ENCODE measurements at regions not wholly inside any gene's neighbourhood (a gene's known extent, or its start where the extent isn't known, plus 50 kb on each side); places are given as distances from the start of the nearest gene placed in this dataset.

GRCh38 chr12:37545759-37546158 is 770.8 kb upstream of the ALG10B start:
- Histone ChIP-seq H2AFZ (ENCODE audit: control insufficient read depth, low read depth, low read length) (no peak overlapping the region), H3K9ac (ENCODE audit: control insufficient read depth, insufficient read depth, low read length) (no peak overlapping the region), H3K36me3 (ENCODE audit: control insufficient read depth in 2 of 2, insufficient read depth in 2 of 2, low read length in 1 of 2) (no peaks in the 10 kb centered on the region), H3K4me1 (ENCODE audit: control insufficient read depth, insufficient read depth, low read length) (no peaks in the 10 kb centered on the region), H4K20me1 (ENCODE audit: control insufficient read depth, insufficient read depth) (no peaks in the 10 kb centered on the region), H3K4me2 (ENCODE audit: control insufficient read depth, insufficient read depth) (no peak overlapping the region), H3K27me3 (replicated peaks in 1 of 2; ENCODE audit: control insufficient read depth in 2 of 2, insufficient read depth in 2 of 2, low read length in 1 of 2) (no peaks in the 10 kb centered on the region), H3K4me3 (no peak overlapping the region), H3K79me2 (ENCODE audit: control insufficient read depth, insufficient read depth, low read length) (no peaks in the 10 kb centered on the region), H3K9me3 (replicated peaks; ENCODE audit: control insufficient read depth, insufficient read depth, low read length) (peaks cover 3% of the 10 kb centered on the region; the same call in 1 of the 3 replicates), H3K27ac (ENCODE audit: control insufficient read depth, insufficient read depth) (no peak overlapping the region)
- FAIRE-seq, result no peak
- ChIA-PET CTCF (no interaction called here), POLR2A (no interaction called here), RAD21 (ENCODE audit: unreplicated experiment) (no interaction called here), SMC1A (ENCODE audit: uncharacterized antibody, unreplicated experiment) (no interaction called here)
- ATAC-seq, result no peak
- in situ Hi-C loops (cut with MboI) (no loop called here), intact Hi-C loops (cut with micrococcal nuclease; ENCODE audit: unreplicated experiment) (no loop called here)
- 21% methylated on average over 7 of the region's 9 CpGs for WGBS (ENCODE audit: insufficient coverage, insufficient replicate concordance, low lambda C conversion rate, missing lambda C conversion rate)
- DNase-seq (ENCODE audit: low read depth, low spot score), result no peak
- no peak for TF ChIP-seq POLR2A (IDR thresholded peaks at IDR 0.05; ENCODE audit: low read depth, low read length)
- TF ChIP-seq ZBTB4 (CRISPR knock-in tag; IDR thresholded peaks at IDR 0.05), result no peak
- TF ChIP-seq KDM1A (IDR thresholded peaks at IDR 0.05; ENCODE audit: borderline replicate concordance), result no peak
- no peak for TF ChIP-seq NKRF (conservative IDR thresholded peaks at IDR 0.05)
- no peak for TF ChIP-seq ZNF384 (IDR thresholded peaks at IDR 0.05; ENCODE audit: borderline replicate concordance, low read depth, low read length)
- TF ChIP-seq TCF3 (IDR thresholded peaks at IDR 0.05; ENCODE audit: borderline replicate concordance, insufficient read depth, low read depth, low read length), result no peak
- no peak for TF ChIP-seq CHD1 (IDR thresholded peaks at IDR 0.05; ENCODE audit: low read depth, low read length)
- TF ChIP-seq PAX5 (IDR thresholded peaks at IDR 0.05; ENCODE audit: borderline replicate concordance, low read depth, low read length), result no peak
- TF ChIP-seq CUX1 (IDR thresholded peaks at IDR 0.05; ENCODE audit: insufficient replicate concordance, low read depth, low read length), result no peak
- no peak for TF ChIP-seq RUNX3 (IDR thresholded peaks at IDR 0.05; ENCODE audit: low read length)
- no peak for TF ChIP-seq PML (IDR thresholded peaks at IDR 0.05; ENCODE audit: low read length)
- no peak for TF ChIP-seq YY1 (IDR thresholded peaks at IDR 0.05; ENCODE audit: low read depth, low read length)
- no TSS peak for BruUV-seq (replicated peaks)

All from GM12878 (cell line).